ENCODE measurements at regions not wholly inside any gene's neighbourhood (a gene's known extent, or its start where the extent isn't known, plus 50 kb on each side); places are given as distances from the start of the nearest gene placed in this dataset.
"Not testable (repeated sequence)": the region's sequence is repeated elsewhere in the genome, so short reads cannot be mapped to it uniquely, and the experiment has no call there.

DNA sequence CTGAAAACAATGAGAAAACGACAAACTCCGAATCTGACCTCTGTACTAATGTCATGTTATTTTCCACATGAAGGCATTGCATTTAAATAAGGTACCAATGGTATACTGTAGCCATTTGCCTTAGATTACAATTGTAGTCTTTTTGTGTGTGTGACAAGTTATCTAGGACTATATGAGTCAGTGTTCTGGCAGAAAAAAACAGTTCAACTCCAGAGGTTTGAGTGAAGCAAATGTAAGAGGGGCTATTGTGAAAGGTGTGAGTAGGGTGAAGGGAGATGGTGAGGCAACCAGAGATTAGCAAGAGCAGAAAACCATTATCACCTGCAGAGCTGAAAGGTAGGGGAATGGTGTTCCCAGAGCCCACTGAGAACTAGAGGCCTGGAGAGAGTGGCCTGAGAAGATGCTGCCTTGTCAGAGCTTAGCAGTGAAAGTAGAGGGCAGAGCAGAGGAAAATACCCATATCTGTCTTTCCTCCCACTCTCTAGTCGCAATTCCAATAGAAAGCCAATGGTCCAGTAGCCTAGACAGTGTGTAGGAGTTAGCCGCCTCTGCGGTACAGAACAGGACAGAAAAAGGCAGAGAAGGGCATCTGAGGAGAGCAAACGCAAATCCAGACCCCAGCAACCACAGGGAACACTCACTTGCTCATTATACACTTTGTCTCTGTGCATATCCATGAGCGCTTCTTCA, 112.2 kb downstream of the DYRK2 start:
- DNase-seq: no peak

DNA sequence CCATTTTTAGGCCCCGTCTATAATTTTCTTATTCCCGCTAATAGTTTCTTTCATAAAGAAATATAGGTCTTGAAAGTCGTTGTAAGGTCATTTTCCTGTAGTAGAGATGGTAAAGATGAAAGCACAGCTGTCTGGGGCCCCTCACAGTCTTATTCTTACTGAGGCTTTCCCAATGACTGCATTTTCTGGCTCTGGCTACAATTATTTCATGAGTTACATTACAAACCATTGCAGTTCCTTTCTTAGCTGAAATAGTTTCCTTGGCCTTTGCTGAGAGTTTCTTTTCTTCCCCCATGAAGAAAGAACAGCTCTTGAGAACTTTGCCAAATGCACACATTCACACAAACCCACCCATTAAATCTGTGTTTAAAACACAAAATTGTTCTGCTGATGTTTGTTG, 113.0 kb downstream of the DYRK2 start:
- no peak for DNase-seq

DNA sequence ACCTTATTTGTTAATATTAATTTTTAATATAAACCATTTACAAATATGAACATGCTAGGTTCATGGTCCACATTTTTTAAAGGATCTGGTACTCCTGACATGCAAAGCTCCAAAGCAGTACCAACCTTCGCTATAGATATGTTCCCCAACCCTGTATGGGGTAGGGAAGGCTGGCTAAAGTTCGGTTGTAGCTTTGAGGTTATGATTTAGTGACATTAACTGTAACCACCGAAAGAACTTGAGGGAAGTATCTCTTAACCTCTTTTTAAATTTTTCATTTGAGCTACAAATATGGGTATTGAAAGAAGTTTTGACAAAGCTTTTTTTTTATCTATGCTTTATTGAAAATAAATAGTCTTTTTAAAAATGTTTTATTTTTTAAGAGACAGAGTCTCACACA, 115.5 kb downstream of the DYRK2 start:
- no peak for DNase-seq

DNA sequence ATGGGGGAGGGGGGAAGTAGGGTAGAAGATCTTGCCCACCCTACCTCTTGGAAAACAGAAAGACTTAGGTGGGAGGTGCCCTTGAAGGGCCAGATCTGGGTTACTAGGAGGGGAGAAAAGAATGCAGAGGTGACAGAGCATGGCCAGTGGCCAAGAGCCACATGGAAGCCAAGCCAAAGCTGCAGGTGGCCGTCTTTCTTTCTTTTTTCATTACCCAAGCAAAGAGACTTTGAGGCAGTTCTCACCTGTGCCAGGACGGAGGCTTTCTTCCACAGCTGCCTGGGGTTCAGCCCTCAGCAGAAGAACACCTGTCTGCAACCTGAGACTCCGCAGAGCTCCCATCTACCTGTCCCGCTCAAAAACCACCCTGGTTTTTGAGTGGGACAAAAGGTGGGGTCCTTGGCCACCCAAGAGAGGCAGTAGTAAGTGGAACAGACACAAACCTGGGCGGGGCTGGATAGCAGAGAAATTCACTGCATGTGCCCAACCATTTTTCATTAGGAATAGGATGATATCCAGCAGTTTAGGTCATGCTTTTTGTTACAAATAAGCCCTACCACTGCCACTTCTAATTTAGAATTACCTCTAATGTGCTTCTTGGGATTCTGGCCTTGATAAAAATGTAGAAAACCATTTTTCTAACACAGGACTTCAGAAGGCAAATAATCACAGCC, 116.5 kb downstream of the DYRK2 start:
- DNase-seq: no peak

DNA sequence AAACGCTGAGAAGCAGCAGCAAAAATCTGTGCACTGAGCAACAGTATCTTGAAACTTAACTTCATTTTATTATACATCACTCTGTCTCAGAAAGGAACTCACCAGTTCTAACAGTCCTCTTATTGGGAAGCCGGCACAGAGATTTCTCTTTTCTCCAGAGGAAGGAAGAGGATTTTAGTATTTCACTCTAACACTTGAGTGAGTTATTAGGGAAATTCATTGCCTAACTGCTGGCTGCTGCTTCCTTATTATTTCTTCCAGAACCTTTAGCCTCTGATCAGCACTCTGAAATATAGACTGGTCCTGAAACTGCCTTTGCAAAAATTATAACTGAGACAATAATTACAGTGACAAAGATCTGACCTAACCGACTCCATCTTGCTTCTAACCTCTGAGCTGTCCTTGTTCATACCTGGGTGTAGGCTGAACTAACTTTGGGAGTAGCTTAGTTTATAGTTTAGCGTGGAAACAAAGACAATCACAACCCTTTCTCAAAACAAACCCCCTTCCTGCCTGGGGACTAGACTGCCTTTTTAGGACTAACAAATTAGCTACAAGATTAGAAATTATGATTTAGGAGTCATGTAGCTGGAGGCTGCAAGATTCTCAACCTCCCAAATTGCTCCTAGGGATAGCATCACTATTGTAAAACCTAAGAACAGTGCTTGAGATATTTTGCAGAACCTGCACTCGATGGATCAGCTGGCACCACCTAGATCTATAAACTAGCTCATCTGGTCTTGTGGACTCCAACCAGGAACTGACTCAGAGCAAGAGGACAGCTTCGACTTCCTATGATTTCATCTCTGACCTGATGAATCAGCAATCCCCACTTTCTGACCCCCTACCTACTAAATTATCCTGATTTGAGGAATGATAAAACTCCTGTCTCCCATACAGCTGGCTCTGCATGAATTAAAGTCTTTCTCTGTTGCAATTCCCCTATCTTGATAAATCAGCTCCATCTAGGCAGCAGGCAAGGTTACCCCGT, 117.5 kb downstream of the DYRK2 start:
- no peak for DNase-seq

- no peak for DNase-seq
These were observed 124.0 kb downstream of the DYRK2 start for GRCh38 chr12:67772267-67773169.

GRCh38 chr12:67773896-67774295, 125.4 kb downstream of the DYRK2 start:
- no peak for DNase-seq

GRCh38 chr12:67774983-67775587, 126.5 kb downstream of the DYRK2 start:
- DNase-seq: no peak

DNA sequence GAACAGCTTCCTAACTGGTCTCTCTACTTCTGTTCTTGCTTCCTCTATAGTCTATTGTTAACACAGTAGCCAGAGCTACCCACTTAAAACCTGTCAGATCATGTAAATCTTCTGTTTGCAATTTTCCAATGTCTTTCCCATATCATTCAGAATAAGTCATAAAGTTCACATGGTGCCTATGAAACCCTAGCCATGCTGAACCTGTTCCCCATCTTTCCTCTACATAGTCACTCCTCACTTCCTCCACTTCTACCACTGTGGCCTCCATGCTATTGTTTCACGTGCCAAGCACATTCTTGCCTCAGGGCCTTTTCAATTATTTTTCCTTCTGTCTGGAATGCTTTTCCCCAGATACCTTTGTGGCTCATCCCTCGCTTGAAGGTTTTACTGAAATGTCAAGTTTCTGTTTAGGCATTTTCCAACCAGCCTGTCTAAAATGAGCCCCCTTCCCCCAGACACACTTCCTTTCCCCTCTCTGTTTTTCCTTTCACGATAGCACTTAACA, 132.1 kb downstream of the DYRK2 start:
- DNase-seq: no peak

- no peak for DNase-seq
These were observed 134.0 kb downstream of the DYRK2 start for GRCh38 chr12:67782573-67782972.

GRCh38 chr12:67783393-67783792, 134.8 kb downstream of the DYRK2 start:
- DNase-seq: no peak

- no peak for DNase-seq
These were observed 136.3 kb downstream of the DYRK2 start for GRCh38 chr12:67784831-67785230.

DNA sequence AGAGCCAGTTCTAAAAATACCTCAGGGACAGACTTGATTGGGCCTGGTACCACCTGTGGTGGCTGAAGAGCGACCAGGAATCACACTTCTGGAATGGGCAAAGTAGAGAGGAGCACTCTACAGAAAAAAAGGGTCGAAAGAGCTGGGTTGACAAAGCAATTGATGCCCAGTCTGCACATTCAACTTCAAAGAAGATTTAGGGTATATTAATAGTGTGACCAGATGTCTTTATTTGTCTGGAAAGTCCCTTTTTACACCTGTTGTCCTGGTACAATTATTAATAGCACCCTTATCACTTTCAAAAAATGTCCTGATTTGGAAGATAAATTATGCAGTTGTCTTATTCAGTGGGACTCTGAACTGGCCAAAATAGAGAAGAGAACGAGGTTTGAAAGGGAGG, 137.5 kb downstream of the DYRK2 start:
- DNase-seq: no peak

- DNase-seq: no peak
These were observed 139.6 kb downstream of the DYRK2 start for GRCh38 chr12:67788118-67788517.

- no peak for DNase-seq
These were observed 140.7 kb downstream of the DYRK2 start for GRCh38 chr12:67789266-67789665.

- DNase-seq: no peak
These were observed 142.1 kb downstream of the DYRK2 start for GRCh38 chr12:67790660-67791059.

GRCh38 chr12:67791362-67791761, 142.8 kb downstream of the DYRK2 start:
- DNase-seq: not testable (repeated sequence)

GRCh38 chr12:67792185-67792584, 143.6 kb downstream of the DYRK2 start:
- peak; percentile 68 for DNase-seq

- no peak for DNase-seq
These were observed 145.6 kb downstream of the DYRK2 start for GRCh38 chr12:67794161-67794560.

DNA sequence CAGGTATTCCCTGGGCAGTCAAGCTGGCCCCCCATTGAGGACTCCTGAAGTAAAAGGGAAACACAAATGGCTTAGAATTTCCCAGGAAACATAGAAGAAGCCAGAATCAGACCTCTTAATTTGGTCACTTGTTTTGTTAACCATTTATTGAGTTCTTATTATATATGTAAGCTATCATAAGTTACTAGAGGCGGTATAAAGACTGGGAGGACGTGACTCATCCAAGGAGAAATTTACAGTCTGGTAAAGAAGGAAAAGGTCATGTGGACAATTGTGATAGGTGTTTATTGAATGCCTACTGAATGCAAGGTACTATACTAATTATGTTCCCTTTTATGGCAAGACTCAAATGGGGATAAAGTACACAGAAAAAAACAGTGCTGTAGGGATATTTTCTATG, 146.7 kb downstream of the DYRK2 start:
- DNase-seq: no peak

GRCh38 chr12:67797185-67797741, 148.7 kb downstream of the DYRK2 start:
- no peak for DNase-seq
